Left cardiac atrium (tissue), 4 donors: ENCODE measurements at regions not wholly inside any gene's neighbourhood (a gene's known extent, or its start where the extent isn't known, plus 50 kb on each side); places are given as distances from the start of the nearest gene placed in this dataset.
"Not testable (repeated sequence)": the region's sequence is repeated elsewhere in the genome, so short reads cannot be mapped to it uniquely, and the experiment has no call there.

Experiments
- ATAC-seq, 2 donors: fragments of 200-7000 bp; cut with Tn5 transposase; one replicate each; pipeline ENCODE4 v1.9.1; 2020; ENCODE audit warnings: mild to moderate bottlenecking in 2 of 2, moderate library complexity in 2 of 2
- DNase-seq: peaks from one replicate; pipeline ENCODE4 v3.0.0-alpha.2; 2020
- intact Hi-C, 2 donors: fragments of 100-400 bp; cut with DNase I; formaldehyde crosslinking; loops; one replicate each; pipeline versions ENCODE4 v1.14.1 to v1.15.1; 2022 to 2023
- donor health status: DM: no; HTN: yes; CAD: no.
- donor health status: DM: no; HTN: yes; CAD: no; lungs with severe emphysema.
- donor health status: DM: yes; HTN: yes; CAD: no.
- donor health status: Dilated cardiomyopathy.

- ATAC-seq (no peak), DNase-seq (no peak)
- intact Hi-C loops: no loop called here
Measured at GRCh38 chr10:65234261-65234660, 1691.6 kb upstream of the LRRTM3 start.

GRCh38 chr10:65235266-65235665, 1690.6 kb upstream of the LRRTM3 start:
- ATAC-seq: no peak
- intact Hi-C loops: no loop called here
- no peak for DNase-seq

GRCh38 chr10:65235846-65236245, 1690.0 kb upstream of the LRRTM3 start:
- no peak for DNase-seq
- intact Hi-C loops: no loop called here
- ATAC-seq: no peak

DNA sequence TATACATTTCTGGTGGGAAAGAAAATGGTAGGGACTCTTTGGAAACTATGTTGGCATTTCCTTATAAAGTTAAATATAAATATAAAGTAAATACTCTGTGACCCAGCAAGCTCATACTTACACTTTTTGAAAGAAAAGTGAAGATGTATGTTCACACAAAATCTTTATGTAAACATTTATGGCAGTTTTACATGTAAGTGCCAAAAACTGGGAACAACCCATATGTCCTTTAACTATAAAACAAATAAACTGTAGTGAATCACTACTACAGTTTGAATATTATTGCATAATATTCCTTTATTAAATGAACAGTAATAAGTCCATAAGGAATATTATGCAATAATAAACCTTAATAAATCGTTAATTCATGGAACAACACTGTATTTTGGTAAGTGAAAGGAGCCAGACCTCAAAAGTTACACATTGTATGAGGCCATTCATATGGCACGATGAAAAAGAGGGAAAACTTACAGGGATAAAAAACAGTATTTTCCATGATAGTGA, 1660.3 kb upstream of the LRRTM3 start:
- DNase-seq (no peak), ATAC-seq (no peak)
- intact Hi-C loops: no loop called here

DNA sequence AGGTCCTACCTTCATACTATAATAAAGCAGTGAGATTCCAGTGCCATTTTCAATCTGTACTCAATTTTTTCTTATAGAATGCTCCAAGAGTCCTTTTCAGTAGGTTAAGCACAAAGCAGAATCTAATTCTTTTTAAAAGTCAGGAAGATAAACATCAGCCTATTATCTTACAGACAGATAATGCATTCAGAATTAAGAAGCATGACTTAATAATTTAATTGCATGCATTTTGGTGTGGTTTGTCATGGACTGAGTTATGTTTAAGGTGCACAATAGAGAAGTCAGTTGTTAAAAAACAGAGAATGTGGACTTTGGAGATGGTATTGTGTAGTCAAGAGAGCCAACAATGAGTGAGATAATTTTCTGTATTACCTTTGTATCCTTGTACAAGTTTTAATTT, 1656.3 kb upstream of the LRRTM3 start:
- ATAC-seq, DNase-seq, intact Hi-C loops: not testable (repeated sequence)

DNA sequence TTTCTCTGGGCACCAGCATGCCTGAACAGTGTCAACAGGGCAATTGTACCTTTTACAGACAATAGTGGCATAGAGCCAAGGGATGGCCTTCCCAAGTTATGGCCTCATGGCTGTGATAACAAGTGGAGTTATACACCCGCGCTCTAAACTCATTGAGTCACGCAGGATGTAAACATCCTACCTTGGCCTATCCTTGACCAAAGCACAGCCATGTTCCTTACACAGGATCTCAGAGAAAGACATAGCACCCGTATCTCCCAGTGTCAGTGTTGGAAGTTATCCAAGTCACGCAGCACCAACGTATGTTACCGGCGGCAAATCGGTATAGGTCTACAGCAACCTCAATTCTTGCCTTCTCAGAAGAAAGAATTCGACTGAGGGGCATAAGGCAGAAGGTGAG, 1654.9 kb upstream of the LRRTM3 start:
- DNase-seq: no peak
- no peak for ATAC-seq
- intact Hi-C loops: no loop called here

- ATAC-seq: no peak
- no peak for DNase-seq
- intact Hi-C loops: no loop called here
Measured at GRCh38 chr10:65273115-65273514, 1652.7 kb upstream of the LRRTM3 start.

GRCh38 chr10:65275296-65275695, 1650.5 kb upstream of the LRRTM3 start:
- intact Hi-C loops: no loop called here
- DNase-seq (no peak), ATAC-seq (no peak)

DNA sequence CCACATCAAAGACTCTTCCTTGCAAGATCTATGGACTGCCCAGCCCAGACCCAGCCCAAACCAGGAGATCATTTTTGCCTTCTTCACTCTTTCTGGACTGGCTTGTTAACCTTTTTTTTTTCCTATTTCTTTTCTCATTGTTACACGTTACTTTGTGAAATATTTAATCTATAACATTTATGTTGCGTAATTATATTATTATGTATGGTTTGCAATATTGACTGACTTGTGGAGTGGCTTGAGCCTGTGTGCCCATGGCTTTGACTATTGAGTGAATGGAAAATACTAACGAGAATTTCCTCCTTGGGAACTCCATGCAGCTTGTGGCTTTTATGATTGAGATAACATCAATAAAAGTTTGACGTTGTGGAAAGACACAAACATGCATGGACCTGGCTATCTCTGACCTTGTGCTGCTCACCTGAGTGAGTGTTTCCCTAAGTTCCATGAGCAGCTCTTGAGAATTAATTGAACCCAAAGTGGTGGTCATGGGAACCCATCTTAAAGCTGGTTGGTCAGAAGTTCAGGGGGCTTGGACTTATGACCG, 1641.3 kb upstream of the LRRTM3 start:
- intact Hi-C loops: no loop called here
- ATAC-seq (no peak), DNase-seq (no peak)

- DNase-seq, ATAC-seq, intact Hi-C loops: not testable (repeated sequence)
Measured at GRCh38 chr10:65285726-65286125, 1640.1 kb upstream of the LRRTM3 start.

DNA sequence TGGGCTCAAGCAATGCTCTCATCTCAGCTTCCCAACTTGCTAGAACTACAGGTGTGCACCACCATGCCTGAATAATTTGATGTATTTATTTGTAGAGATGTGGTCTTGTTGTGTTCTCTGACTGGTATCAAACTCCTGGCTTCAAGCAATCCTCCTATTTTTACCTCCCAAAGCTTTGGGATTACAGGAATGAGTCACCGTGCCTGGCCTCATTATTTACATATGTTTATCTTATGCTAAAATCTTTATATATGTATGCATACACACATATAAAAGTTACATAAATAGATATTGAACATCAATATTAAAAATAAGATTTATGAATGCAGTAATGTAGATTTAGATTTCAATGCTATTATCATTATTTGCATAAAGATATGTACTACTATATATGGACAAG, 1634.5 kb upstream of the LRRTM3 start:
- intact Hi-C loops: no loop called here
- ATAC-seq (no peak), DNase-seq (no peak)

- no peak for ATAC-seq
Measured at GRCh38 chr10:65292551-65292950, 1633.3 kb upstream of the LRRTM3 start.

GRCh38 chr10:65294329-65294728, 1631.5 kb upstream of the LRRTM3 start:
- no peak for DNase-seq
- ATAC-seq: no peak
- intact Hi-C loops: no loop called here

More at GRCh38 chr10:65292551-65292950, 1633.3 kb upstream of the LRRTM3 start:
- DNase-seq: no peak
- intact Hi-C loops: no loop called here

- ATAC-seq (no peak), DNase-seq (no peak)
- intact Hi-C loops: no loop called here
Measured at GRCh38 chr10:65301181-65301580, 1624.7 kb upstream of the LRRTM3 start.

GRCh38 chr10:65306201-65306600, 1619.6 kb upstream of the LRRTM3 start:
- DNase-seq: no peak
- intact Hi-C loops: no loop called here

DNA sequence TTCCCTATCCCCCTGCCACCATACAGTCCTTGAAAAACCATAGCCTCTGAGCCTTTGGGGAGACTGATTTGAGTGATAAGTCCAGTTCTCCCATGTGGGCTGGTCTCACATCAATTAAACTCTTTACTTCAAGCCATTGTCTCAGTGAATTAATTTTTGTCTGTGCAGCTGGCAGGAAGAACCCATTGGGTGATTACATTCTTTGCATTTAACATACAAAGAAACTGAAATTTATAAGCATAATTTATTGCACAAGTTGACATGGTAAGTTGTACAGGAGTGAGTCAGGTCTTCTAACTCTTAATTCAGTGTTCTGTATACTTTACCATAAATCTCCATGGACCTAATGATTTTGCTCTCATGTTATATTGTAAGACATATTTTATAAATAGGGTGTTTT, 1613.0 kb upstream of the LRRTM3 start:
- DNase-seq (no peak), ATAC-seq (no peak)
- intact Hi-C loops: no loop called here

More at GRCh38 chr10:65306201-65306600, 1619.6 kb upstream of the LRRTM3 start:
- ATAC-seq: no peak

- DNase-seq (no peak), ATAC-seq (no peak)
- intact Hi-C loops: no loop called here
Measured at GRCh38 chr10:65313406-65313805, 1612.4 kb upstream of the LRRTM3 start.

GRCh38 chr10:65314253-65314652, 1611.6 kb upstream of the LRRTM3 start:
- DNase-seq (no peak), ATAC-seq (no peak)
- intact Hi-C loops: no loop called here

DNA sequence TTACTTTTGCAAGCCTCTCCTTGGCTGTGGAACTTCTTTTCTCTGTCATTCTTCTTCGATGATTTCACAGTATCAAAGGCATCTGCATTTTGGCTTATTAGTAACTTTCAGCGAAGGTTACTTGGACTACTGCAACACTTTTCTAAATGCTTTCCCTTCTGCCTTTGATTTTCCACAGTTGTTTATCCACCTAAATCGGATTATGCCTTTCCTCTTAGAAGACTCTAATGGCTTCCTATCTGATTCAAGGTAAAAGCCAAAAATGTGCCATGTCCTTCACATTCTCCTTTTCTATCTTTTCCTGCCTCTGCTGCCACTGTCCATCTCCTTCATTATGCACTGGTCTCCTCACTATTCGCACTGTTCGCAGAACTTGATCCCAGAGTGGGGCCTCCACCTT, 1606.3 kb upstream of the LRRTM3 start:
- intact Hi-C loops: no loop called here
- ATAC-seq (no peak), DNase-seq (no peak)

- intact Hi-C loops: no loop called here
- ATAC-seq (no peak), DNase-seq (no peak)
Measured at GRCh38 chr10:65320236-65321026, 1605.4 kb upstream of the LRRTM3 start.

DNA sequence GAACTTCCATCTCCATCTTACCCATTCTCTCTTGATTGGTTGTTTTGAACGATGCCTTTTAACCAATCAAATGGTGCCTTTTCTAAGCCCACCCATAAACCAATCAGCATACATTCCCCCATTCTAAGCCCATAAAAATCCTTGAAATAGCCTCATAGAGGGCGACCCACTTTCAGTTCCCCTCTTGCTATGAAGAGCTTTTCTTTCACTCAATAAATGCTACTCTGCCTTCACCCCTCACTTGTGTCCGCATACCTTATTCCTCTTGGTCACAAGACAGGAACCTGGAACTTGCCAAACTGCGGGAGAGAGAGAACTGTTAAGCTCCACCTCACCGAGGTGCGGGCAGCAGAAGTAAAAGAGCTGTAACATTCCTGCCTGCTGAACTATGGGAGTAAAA, 1602.0 kb upstream of the LRRTM3 start:
- DNase-seq: no peak
- ATAC-seq: no peak
- intact Hi-C loops: no loop called here
